Right lobe of liver (tissue), 6 donors: ENCODE measurements at regions not wholly inside any gene's neighbourhood (a gene's known extent, or its start where the extent isn't known, plus 50 kb on each side); places are given as distances from the start of the nearest gene placed in this dataset.

Experiments used
- ATAC-seq, 4 donors: fragments of 200-7000 bp; cut with Tn5 transposase; one replicate each; pipeline ENCODE4 v1.9.1; 2020; ENCODE audit warnings: mild to moderate bottlenecking in 4 of 4, moderate library complexity in 4 of 4
- DNase-seq, 3 donors: peaks; one replicate each; pipeline ENCODE4 v3.0.0-alpha.2; 2020
- H3K27ac ChIP-seq, 3 donors: fragments of 200-600 bp; one replicate each; pipeline ENCODE4 v1.8.0; 2022
- H3K27me3 ChIP-seq, 2 donors: fragments of 200-600 bp; one replicate each; pipeline ENCODE4 v1.8.0; 2022
- H3K36me3 ChIP-seq, 4 donors: fragments of 200-600 bp; sonication (generic) in 1 of 4; one replicate each; pipeline versions ENCODE4 v1.5.1 to v1.8.0; 2017 to 2022; ENCODE audit warnings: control low read depth in 1 of 4
- H3K4me1 ChIP-seq, 4 donors: fragments of 200-600 bp; sonication (generic) in 1 of 4; one replicate each; pipeline versions ENCODE4 v1.5.1 to v1.8.0; 2017 to 2022; ENCODE audit warnings: control low read depth in 1 of 4
- H3K4me3 ChIP-seq, 3 donors: fragments of 200-600 bp; one replicate each; pipeline ENCODE4 v1.8.0; 2022
- H3K9me3 ChIP-seq, 4 donors: fragments of 200-600 bp; sonication (generic) in 1 of 4; one replicate each; pipeline versions ENCODE4 v1.5.1 to v1.8.0; 2017 to 2022; ENCODE audit warnings: control low read depth in 1 of 4
- POLR2A ChIP-seq: fragments of 450-650 bp; IDR thresholded peaks from one replicate; pipeline ENCODE4 v1.6.1; 2017; ENCODE audit warnings: antibody characterized with exemption, mild to moderate bottlenecking
- WGBS: methylation state at CpG from one replicate; pipeline ENCODE4 v1.1.6; 2018; ENCODE audit warnings: low coverage, low lambda C conversion rate; ENCODE audit not compliant: insufficient coverage; ENCODE audit errors: missing lambda C conversion rate; 5-methylcytosine and 5-hydroxymethylcytosine counted together
- intact Hi-C, 2 donors: fragments of 100-400 bp; cut with DNase I; formaldehyde crosslinking; loops; one replicate each; pipeline versions ENCODE4 v1.11.2 to v1.14.1; 2022
- TF ChIP-seq, protein P1 (sequence below), 4 donors: fragments of 200-600 bp in 3 of 4; fragments of 450-650 bp in 1 of 4; IDR thresholded peaks; one replicate each; pipeline versions ENCODE4 v1.5.1 to v1.8.0; 2016 to 2022; ENCODE audit warnings: antibody characterized with exemption in 4 of 4, mild to moderate bottlenecking in 2 of 4
- donor health status: DM: no; HTN: yes; CAD: no.
- donor health status: DM: no; HTN: no; CAD: no.
- donor health status: DM: no; HTN: no; CAD: no.
- donor health status: DM: no; HTN: yes; CAD: no.
- donor health status: DM: no; HTN: yes; CAD: no.

DNA sequence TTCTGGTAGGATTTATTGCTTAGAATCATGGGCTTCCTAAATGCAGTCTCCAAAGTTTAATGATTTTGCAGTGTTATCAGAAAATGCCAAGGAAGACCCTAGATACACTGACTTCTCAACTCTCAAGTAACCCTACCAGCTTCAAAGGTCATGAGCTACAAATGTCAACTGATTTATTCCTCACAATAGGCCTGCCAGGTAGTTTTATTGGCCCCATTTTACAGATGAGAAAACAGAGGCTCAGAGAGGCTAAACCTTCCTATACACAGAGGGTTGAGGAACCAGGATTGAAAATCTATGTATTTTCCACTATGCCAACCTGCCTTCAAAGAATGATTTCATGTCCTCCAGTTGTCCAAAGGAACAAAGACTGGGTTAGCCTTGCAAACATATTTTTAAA is 384.4 kb upstream of the POU3F1 start:
- H3K9me3 ChIP-seq: no peaks in the 10 kb centered on the region
- H3K27me3 ChIP-seq: no peaks in the 10 kb centered on the region
- TF ChIP-seq POLR2A: no peak
- TF ChIP-seq, protein P1, sequence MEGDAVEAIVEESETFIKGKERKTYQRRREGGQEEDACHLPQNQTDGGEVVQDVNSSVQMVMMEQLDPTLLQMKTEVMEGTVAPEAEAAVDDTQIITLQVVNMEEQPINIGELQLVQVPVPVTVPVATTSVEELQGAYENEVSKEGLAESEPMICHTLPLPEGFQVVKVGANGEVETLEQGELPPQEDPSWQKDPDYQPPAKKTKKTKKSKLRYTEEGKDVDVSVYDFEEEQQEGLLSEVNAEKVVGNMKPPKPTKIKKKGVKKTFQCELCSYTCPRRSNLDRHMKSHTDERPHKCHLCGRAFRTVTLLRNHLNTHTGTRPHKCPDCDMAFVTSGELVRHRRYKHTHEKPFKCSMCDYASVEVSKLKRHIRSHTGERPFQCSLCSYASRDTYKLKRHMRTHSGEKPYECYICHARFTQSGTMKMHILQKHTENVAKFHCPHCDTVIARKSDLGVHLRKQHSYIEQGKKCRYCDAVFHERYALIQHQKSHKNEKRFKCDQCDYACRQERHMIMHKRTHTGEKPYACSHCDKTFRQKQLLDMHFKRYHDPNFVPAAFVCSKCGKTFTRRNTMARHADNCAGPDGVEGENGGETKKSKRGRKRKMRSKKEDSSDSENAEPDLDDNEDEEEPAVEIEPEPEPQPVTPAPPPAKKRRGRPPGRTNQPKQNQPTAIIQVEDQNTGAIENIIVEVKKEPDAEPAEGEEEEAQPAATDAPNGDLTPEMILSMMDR (IDR thresholded peaks at IDR 0.05): no peak
- H3K36me3 ChIP-seq: no peaks in the 10 kb centered on the region
- no peak overlapping the region for H3K4me3 ChIP-seq
- DNase-seq (no peak), ATAC-seq (no peak)
- no peak overlapping the region for H3K27ac ChIP-seq
- H3K4me1 ChIP-seq: no peaks in the 10 kb centered on the region
- intact Hi-C loops: no loop called here

DNA sequence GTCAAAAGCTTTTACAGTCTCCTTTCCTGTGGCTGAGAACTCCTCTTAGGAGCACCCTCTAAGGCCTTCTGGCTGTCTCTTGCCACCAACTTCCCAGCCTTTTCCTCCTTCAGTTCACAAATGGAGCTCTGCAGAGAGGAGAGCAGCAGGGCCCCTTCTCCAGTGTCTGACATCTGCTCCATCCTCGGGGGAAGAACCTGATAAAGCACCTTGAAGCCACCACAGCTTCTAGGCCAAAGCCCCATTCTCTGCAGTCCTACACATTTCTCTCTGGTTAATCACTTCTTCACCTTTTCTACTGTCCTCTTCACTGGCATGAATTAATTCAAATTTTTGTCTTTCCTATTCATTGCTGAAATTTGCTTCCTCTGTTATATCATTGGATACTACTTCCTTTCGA is 378.1 kb upstream of the POU3F1 start:
- Histone ChIP-seq H3K9me3 (no peaks in the 10 kb centered on the region), H3K27ac (no peak overlapping the region), H3K4me1 (no peaks in the 10 kb centered on the region), H3K27me3 (no peaks in the 10 kb centered on the region), H3K4me3 (no peak overlapping the region), H3K36me3 (no peaks in the 10 kb centered on the region)
- no peak for ATAC-seq
- intact Hi-C loops: no loop called here
- 66% methylated on average over 2 of the region's 2 CpGs for WGBS
- TF ChIP-seq POLR2A: no peak
- TF ChIP-seq, protein P1 (IDR thresholded peaks at IDR 0.05): no peak
- no peak for DNase-seq

DNA sequence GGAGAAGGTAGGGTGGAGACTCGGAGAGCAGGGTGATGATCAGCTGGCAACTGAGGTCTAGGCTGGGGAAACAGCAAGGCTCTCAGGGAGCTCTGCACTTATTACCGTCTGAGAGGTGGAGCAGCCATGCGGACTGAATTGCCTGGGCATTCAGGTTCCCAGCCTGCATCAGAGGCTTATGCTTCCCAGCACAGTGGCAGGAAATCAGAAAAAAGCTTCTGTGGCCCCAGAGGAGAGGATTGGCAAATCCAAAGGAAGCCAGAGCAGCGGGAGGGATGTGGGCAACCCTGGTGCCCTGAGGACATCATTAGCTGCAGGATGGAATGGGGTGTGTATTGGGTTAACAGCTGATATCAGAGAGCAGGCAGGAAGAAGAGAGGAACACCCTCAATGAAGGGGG is 374.1 kb upstream of the POU3F1 start:
- Histone ChIP-seq H3K4me3 (no peak overlapping the region), H3K9me3 (no peaks in the 10 kb centered on the region), H3K27ac (no peak overlapping the region), H3K27me3 (no peaks in the 10 kb centered on the region), H3K4me1 (no peaks in the 10 kb centered on the region), H3K36me3 (no peaks in the 10 kb centered on the region)
- 49% methylated on average over 4 of the region's 4 CpGs for WGBS
- no peak for DNase-seq
- intact Hi-C loops: no loop called here
- TF ChIP-seq POLR2A: no peak
- TF ChIP-seq, protein P1 (IDR thresholded peaks at IDR 0.05): no peak
- ATAC-seq: no peak

DNA sequence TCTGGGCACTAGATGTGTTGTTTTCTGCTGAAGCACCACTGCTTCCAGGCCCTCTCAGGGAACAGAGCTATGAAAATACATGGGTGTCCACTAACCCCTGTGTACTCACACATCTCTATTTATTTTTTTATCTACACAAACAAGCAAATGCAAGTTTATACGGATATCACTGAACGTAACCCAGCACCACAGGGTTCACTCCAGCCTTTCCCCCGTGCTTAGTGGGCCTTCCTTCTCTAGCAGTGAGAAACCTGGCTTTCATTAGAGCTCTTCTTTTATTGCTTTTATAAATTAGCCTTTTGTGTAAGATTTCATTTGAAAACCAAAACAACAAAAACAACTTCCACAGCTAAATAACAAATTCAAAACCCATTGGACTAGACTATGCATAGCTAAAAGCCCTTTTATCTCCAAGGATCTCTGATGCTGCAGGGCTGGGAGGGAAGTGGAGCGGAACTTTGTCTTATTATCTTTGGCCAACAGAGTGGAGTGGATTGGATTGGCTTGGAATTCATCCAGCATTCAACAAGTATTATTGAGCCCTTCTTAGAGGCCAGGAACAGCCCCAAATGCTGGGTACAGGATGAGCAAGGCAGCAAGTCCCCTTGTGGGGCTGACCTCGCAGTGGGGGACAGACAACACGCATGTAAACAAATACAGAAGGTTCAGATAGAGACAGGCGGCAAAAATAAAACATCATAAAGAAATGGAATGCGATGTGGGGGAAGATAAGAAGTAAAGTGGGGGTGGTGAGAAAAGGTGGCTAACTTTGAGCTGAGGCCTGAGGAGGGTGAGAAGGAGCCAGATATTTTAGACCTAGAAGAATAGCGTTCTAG is 371.8 kb upstream of the POU3F1 start:
- Histone ChIP-seq H3K9me3 (no peaks in the 10 kb centered on the region), H3K27ac (no peak overlapping the region), H3K27me3 (no peaks in the 10 kb centered on the region), H3K36me3 (no peaks in the 10 kb centered on the region), H3K4me1 (no peaks in the 10 kb centered on the region), H3K4me3 (no peak overlapping the region)
- no peak for ATAC-seq
- TF ChIP-seq, protein P1 (IDR thresholded peaks at IDR 0.05): no peak
- no peak for TF ChIP-seq POLR2A
- WGBS: 68% methylated on average over 9 of the region's 9 CpGs
- intact Hi-C loops: no loop called here
- no peak for DNase-seq
